ENCODE measurements at regions not wholly inside any gene's neighbourhood (a gene's known extent, or its start where the extent isn't known, plus 50 kb on each side); places are given as distances from the start of the nearest gene placed in this dataset.

GRCh38 chr4:42342459-42342858 is 54.8 kb upstream of the SHISA3 start:
- TF ChIP-seq, protein P1, sequence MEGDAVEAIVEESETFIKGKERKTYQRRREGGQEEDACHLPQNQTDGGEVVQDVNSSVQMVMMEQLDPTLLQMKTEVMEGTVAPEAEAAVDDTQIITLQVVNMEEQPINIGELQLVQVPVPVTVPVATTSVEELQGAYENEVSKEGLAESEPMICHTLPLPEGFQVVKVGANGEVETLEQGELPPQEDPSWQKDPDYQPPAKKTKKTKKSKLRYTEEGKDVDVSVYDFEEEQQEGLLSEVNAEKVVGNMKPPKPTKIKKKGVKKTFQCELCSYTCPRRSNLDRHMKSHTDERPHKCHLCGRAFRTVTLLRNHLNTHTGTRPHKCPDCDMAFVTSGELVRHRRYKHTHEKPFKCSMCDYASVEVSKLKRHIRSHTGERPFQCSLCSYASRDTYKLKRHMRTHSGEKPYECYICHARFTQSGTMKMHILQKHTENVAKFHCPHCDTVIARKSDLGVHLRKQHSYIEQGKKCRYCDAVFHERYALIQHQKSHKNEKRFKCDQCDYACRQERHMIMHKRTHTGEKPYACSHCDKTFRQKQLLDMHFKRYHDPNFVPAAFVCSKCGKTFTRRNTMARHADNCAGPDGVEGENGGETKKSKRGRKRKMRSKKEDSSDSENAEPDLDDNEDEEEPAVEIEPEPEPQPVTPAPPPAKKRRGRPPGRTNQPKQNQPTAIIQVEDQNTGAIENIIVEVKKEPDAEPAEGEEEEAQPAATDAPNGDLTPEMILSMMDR (IDR thresholded peaks at IDR 0.05): no peak
- TF ChIP-seq EZH2phosphoT487 (IDR thresholded peaks at IDR 0.05) (no peak), EZH2 (IDR thresholded peaks at IDR 0.05) (no peak)
- H3K36me3 ChIP-seq: no peaks in the 10 kb centered on the region
- Mint-ChIP-seq H3K4me1 (no peaks in the 10 kb centered on the region), H3K27ac (no peak overlapping the region), H3K4me3 (no peak overlapping the region), H3K27me3 (ENCODE audit: insufficient read depth, low read depth) (peaks cover 4% of the 10 kb centered on the region), H3K9me3 (no peaks in the 10 kb centered on the region), H3K36me3 (no peaks in the 10 kb centered on the region)
- no peak overlapping the region for H3K4me2 ChIP-seq
- H3K4me1 ChIP-seq: peaks cover 7% of the 10 kb centered on the region
- H3K9ac ChIP-seq: no peak overlapping the region
- H3K27me3 ChIP-seq: no peaks in the 10 kb centered on the region
- DNase-seq (ENCODE audit: low spot score): no peak
- no peaks in the 10 kb centered on the region for H3K79me2 ChIP-seq (ENCODE audit: low read depth)
- peaks cover 7% of the 10 kb centered on the region for H3F3A ChIP-seq (ENCODE audit: low read depth)
- no peak overlapping the region for H2AFZ ChIP-seq (replicated peaks)
- no peaks in the 10 kb centered on the region for H4K20me1 ChIP-seq (ENCODE audit: low read depth)
- no peaks in the 10 kb centered on the region for H3K9me3 ChIP-seq (ENCODE audit: low read depth)
- no peak overlapping the region for H3K4me3 ChIP-seq
- H3K27ac ChIP-seq: no peak overlapping the region

DNA sequence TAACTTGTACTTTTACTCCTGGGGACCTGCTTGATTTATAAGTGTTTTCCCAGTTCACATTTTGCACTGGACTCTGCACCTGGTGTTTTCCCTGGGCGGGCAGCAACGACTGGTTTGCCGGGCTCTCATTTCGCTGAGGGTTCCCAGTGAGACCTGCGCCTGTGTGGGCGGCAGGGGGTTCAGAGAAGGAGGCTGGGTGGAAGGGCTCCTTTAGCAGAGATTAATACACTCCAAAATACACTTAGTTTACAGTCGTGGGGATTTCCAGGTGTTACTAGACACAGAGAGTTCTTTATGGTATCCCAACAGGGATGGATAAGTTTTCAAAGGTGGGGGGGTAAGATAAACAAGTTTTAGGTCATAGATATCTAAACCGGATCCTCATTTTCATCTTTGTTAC is 53.0 kb upstream of the SHISA3 start:
- no peak overlapping the region for H3K9ac ChIP-seq
- no peak for DNase-seq (ENCODE audit: low spot score)
- H3K79me2 ChIP-seq (ENCODE audit: low read depth): no peaks in the 10 kb centered on the region
- no peaks in the 10 kb centered on the region for H3K27me3 ChIP-seq
- no peak overlapping the region for H3K27ac Mint-ChIP-seq
- H3K4me3 Mint-ChIP-seq: no peak overlapping the region
- peaks cover 7% of the 10 kb centered on the region for H3F3A ChIP-seq (ENCODE audit: low read depth)
- H3K4me2 ChIP-seq: no peak overlapping the region
- no peaks in the 10 kb centered on the region for H3K9me3 Mint-ChIP-seq
- no peaks in the 10 kb centered on the region for H4K20me1 ChIP-seq (ENCODE audit: low read depth)
- H3K27me3 Mint-ChIP-seq (ENCODE audit: insufficient read depth, low read depth): peaks cover 4% of the 10 kb centered on the region
- H3K4me1 Mint-ChIP-seq: no peaks in the 10 kb centered on the region
- no peaks in the 10 kb centered on the region for H3K36me3 Mint-ChIP-seq
- H3K9me3 ChIP-seq (ENCODE audit: low read depth): no peaks in the 10 kb centered on the region
- H3K36me3 ChIP-seq: no peaks in the 10 kb centered on the region
- H3K27ac ChIP-seq: no peak overlapping the region
- peak overlapping the region; percentile 61 for H2AFZ ChIP-seq (replicated peaks)
- H3K4me1 ChIP-seq: peaks cover 7% of the 10 kb centered on the region
- TF ChIP-seq, protein P1 (IDR thresholded peaks at IDR 0.05): no peak
- no peak for TF ChIP-seq EZH2 (IDR thresholded peaks at IDR 0.05)
- TF ChIP-seq EZH2phosphoT487 (IDR thresholded peaks at IDR 0.05): no peak
- H3K4me3 ChIP-seq: no peak overlapping the region

- Histone ChIP-seq H3K4me2 (no peak overlapping the region), H4K20me1 (ENCODE audit: low read depth) (no peaks in the 10 kb centered on the region), H3K9ac (no peak overlapping the region), H3K27ac (no peak overlapping the region), H2AFZ (replicated peaks) (no peak overlapping the region), H3K27me3 (no peaks in the 10 kb centered on the region), H3K9me3 (ENCODE audit: low read depth) (no peaks in the 10 kb centered on the region), H3K79me2 (ENCODE audit: low read depth) (no peaks in the 10 kb centered on the region), H3K36me3 (no peaks in the 10 kb centered on the region), H3F3A (ENCODE audit: low read depth) (peaks cover 3% of the 10 kb centered on the region), H3K4me1 (peaks cover 3% of the 10 kb centered on the region), H3K4me3 (no peak overlapping the region)
- no peak for DNase-seq (ENCODE audit: low spot score)
- Mint-ChIP-seq H3K9me3 (no peaks in the 10 kb centered on the region), H3K4me3 (no peak overlapping the region), H3K27ac (no peak overlapping the region), H3K4me1 (no peaks in the 10 kb centered on the region), H3K36me3 (no peaks in the 10 kb centered on the region), H3K27me3 (ENCODE audit: insufficient read depth, low read depth) (peaks cover 4% of the 10 kb centered on the region)
- TF ChIP-seq EZH2 (IDR thresholded peaks at IDR 0.05) (no peak), EZH2phosphoT487 (IDR thresholded peaks at IDR 0.05) (no peak)
- TF ChIP-seq, protein P1 (IDR thresholded peaks at IDR 0.05): no peak
Measured at GRCh38 chr4:42344749-42345148, 52.5 kb upstream of the SHISA3 start.

All from neural progenitor cell (in vitro differentiated cells).